ENCODE measurements at regions not wholly inside any gene's neighbourhood (a gene's known extent, or its start where the extent isn't known, plus 50 kb on each side); places are given as distances from the start of the nearest gene placed in this dataset.

DNA sequence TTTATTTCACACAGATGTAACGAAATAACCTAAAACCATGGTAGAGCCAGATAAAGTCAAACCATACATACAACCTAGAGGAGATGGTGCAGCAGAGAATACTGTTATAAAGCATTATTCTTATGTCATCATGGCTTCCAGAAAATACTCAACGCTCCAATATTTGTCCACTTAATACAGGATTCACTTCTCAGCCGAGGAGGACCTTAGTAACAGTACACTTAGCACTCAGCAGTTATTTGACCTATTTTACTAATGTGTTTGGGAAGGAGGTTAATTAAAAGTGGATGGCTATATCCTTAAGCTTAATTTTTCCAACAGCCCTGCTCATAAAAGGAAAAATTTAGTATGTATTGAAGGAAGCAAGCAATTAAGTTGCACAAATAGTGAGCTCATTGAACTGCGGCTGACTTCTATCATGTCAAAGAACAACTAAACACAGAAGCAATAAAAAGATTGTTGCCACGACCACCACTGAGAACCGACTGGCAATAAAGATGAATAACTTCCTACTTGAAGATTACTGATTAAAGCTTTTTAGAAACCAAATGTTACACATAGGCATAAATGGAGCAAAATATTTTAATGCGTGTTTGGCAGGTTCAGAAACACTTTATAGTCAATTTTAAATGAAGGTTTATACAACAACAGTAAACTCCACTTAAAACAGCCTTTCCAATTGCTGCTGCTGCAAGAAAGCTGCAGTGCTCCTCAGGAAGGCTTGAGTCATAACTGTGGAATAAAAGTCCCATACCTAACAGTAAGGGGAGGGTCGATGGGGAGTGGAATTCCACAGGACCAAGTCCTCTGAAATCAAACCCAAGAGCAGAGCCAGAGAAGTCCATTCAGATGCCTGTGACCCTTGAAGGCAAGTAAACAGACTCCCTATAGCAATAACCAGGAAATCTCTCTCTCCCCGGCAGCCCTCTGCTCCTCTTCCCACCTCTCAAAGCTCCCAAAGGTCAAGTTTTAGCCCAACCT, 218.9 kb upstream of the CDKN3 start:
- DNase-seq, result no peak

DNA sequence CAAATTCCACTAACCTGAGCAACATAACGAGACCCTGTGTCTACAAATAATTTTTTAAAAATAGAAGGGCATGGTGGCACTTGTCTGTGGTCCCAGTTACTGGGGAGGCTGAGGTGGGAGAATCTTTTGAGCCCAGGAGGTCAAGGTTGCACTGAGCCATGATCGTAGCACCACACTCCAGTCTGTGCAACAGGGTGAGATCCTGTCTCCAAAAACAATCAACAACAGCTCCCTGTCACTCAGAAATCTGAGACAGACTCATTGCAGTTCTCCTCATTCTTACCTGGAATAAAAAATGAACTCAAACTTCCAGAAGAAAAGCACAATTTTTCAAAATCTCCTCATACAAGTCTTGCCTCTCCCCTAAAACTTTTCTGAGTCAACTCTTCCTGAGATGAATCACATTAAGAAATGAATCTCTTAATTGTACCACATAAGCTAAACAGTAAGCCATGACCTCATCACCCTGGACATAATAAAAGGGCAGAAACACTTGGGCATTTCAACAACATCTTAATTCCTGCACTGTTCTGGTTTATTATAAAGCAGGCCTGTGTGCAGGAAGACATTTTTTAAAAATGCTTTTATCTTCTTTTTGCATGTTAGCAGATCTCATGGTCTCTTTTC, 214.3 kb upstream of the CDKN3 start:
- DNase-seq, result no peak

DNA sequence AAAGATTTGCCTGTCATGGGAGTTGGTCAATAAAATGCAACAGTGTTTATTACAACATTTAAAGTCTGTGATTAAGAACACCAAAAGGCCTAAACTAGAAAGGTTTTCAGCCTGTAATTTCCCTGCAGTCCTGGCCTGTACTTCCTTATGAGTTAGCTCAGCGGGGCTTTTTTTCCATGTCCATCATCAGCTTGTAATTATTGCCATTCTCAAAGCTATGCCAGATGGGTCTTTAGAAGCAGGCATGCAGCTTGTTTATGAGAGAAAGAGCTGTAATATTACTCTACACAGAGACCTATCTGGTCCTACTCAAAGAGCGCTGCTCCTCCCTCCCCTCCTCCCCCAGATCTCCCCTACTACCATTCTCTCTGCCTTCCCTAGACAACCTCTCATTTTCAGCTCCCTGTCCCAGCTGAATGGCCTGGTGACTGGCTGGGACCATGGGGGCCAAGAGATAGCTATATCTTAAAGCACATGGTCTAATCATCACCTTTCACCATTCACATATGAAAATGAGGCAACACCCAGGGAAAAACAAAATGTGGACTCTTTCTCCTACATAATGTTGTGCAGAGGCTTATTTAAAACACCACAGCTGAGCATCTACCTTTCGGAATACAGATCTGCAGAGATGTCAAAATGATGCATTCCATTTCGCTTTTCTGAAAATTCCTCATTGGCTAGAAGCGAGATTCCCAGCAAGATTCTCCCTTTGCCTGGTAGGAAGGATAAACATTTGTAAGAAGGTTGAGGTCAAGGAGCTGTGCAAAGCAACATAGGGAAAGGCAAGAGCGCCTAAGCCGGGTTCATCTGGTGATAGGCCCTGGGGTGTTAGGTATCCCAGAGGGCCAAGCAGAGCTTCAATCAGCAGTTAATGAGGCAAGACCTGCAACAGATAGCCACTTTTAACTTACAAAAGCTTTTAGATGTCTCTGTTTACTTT, 209.7 kb upstream of the CDKN3 start:
- no peak for DNase-seq

DNA sequence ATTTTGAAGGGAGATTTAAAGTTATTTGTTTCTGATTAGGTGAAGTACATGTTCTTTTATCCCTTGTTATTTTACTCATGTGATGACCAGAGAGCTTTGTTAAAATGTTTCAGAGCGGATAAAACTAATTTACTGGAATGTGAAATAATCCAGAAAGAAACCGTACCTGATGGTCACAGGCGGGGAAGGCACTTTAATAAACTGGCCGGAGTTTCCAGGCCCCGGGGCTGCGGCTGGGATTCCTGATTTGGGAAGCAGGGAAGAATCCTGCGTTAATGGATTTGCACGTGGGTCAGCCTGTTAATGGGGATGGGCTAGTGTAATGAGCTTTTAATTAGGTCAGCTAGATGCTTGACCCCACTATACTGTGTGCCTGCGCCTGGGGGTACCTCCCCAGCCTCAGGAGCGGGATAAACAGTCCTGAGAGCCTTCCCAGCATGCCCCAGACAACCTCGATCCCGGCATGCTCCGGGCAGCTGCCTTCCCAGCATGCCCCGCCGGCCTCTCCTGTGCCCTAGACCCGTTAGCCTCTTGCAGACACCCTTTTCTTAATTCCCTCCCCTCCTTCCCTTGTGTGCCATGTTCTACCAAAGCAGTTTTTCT, 208.6 kb upstream of the CDKN3 start:
- no peak for DNase-seq

DNA sequence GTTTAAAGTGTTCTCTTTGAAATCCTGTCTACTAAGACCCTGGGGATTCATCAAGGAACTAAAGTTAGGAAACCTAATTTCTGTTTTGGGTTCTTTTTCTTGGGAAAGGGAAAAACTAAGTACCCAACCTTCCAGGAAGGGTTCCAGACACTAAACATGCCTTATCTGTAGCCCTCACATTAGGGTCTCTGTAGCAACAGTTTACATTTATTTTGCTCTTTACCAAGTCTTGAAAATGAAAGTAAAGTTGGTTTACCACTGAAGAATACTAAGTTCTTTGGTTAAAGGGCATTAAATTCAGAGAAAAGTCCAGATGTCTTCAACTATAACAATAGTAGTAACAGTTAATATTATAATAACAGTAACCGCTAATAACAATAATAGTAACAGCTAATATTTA, 207.5 kb upstream of the CDKN3 start:
- no peak for DNase-seq

DNA sequence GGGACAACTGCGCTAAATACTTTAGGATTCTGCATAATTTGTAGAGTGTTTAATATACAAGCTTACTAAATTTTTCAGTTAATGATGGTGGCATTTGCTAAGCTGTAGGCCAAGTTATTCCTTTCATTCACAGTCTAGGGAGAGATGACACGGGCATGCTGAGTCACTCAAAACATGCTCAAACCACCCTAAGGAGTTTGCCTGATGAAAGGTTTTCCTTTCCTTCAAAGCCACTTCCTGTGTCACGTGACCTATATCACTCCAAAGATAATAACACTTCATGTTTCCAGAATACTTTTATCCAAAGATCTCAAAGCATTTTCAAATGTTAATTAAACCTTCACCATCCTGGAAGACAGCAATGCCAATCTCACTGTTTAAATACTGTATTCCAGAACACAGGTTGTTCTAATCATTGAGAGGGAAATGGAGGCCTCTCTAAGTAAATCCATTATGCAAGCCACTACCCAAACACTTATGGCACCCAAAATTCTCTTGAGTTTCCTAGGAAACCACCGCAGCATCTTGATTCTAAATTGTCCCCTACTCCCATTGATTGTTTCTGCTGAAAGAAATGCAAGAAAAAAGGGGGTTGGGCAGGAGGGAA, 207.0 kb upstream of the CDKN3 start:
- DNase-seq, result no peak

DNA sequence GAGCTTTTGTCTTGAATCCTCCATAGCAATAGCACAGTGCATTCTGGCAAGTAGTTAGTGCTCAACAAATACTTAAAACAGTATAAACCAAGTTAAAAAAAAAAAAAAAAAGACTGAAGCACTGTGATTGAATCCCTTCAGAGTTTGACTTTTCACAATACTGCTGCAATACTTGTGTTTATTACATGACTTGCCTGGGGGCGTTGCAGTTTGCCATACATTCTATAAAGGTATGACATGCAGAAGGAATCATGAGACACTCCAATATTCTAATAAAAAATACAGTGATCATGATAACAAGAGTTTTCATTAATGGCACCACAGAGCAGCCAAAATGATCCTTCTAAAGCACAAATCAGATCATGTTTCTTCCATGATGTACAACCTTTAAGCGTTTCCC, 205.0 kb upstream of the CDKN3 start:
- DNase-seq, result no peak

DNA sequence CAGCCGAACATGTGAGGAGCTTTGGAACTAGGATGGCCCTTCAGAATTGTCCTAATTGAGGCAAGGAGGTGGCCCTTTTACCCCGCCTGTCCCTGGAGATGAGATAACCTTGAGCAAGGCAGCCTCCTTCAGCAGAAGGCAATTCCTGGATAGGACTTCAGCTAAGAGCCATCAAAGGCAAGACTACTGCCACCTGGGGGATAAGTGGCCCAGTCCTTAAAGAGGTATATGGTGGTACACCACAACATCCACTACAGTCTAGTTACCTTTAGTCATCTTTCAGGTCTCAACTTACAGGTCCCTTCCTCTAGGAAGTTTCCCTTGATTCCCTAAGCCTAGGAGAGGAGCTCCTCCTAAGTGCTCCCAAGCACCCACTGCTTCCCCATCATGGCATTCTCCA, 204.2 kb upstream of the CDKN3 start:
- no peak for DNase-seq

DNA sequence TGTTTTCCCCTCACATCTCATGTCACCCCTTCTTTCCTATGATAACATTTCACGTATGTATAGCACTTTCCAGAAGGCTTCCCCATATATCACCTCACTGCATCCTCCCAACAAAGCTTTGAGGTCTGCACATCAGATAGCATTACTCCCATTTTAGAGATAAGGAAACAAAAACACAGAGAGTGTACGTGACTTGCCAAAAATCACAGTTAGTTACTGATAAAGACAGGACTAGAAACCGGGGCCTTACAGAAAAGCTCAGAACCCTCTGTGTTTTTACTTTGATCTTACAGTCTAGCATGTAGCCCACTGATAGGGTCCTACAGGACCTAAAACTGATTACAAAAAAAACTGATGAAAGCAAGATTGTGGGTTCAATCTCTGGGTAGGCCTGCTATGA, 202.9 kb upstream of the CDKN3 start:
- DNase-seq, result no peak

DNA sequence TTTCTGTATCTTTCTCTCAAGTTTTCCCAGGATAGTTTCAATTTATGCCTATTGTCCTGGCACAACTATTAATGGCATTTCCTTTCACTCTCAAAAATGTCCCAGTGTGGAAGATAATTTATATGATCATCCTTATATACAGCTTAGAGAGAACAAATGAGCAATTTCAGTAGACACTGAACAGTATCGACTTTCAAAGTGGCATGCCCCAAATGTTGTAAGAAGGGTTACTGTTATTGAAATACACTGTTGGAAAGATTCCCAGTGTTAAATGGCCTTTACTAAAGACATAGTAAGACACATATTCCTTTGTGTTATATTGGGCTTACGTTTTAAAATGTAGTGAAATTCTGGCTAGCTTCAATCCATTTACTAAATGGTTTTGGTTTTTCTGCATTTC, 202.3 kb upstream of the CDKN3 start:
- no peak for DNase-seq

DNA sequence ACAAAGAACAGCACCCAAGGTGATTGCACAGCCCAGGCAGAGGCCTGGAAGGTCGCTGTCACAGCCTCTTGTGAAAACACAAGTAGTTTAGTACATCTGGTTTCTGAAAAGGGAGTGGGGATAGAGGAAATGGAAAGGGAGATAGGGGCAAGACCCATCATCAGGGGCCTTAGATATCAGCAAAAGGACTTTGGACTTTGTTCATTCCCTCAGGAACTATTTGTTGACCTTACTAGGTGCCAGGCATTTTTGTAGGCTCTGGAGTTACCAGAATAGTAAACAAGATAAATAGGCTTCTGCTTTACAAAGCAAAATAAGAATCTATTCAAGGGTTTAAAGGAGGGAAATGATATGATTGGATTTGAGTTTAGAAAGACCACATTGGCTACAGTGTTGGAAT, 199.4 kb upstream of the CDKN3 start:
- no peak for DNase-seq

DNA sequence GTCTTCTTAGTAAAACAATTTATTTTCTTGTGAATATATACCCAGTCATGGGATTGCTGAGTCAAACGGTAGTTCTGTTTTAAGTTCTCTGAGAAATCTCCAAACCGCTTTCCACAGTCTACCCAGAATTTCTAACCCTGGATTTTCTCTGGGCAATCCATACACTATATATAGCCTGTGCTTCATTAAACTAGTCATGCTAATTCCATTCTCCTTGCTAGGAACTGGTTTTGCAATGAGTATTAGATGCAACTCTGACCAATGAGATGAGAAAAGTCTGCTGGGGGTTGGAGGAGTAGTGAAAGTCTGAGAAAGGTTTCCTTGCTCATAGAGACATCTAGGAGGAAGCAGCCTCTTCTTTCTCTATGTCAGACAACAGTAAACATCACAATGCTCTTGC, 196.1 kb upstream of the CDKN3 start:
- DNase-seq, result no peak

DNA sequence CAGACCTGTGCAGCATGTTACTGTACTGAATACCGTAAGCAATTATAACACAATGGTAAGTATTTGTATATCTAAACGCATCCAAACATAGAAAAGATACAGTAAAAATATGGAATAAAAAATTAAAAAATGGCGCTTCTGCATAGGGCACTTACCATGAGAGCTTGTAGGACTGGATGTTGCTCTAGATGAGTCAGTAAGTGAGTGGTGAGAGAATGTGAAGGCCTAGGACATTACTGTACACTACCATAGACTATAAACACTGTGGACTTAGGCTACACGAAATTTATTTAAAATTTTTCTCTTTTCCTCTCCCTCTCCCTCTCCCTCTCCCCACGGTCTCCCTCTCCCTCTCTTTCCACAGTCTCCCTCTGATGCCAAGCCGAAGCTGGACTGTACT, 194.5 kb upstream of the CDKN3 start:
- no peak for DNase-seq

DNA sequence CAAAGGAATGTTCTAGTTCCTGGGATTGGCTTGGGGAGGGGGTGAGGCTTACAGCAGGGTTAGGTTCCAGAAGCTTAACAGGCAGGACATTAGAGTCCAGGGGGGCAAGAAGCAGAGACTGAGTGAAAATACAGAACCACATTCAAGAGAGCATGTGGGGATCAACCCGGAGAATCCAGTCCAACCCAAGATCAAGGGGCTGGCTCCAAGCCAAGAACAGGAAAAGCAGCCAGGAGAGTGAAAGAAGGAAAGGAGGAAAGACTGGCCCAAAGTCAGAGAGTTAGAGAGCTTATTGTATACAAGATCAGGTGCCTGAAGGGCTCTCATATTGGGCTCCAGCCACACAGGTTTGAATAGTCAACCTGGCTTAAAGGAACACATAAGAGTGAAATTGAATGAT, 190.3 kb upstream of the CDKN3 start:
- no peak for DNase-seq

DNA sequence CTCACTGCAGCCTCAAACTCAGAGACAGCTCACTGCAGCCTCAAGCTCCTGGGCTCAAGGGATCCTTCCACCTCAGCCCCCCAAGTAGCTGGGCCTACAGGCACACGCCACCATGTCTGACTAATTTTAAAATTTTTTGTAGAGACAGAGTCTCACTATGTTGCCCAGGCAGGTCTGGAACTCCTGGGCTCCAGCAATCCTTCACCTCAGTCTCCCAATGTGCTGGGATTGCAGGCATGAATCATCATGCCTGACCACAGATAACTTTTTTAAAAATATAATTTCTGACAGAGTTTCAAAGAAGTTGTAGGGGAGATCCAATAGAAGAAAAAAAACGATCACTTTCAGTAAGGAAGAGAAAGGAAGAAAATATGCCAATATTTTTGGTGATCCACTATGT, 189.7 kb upstream of the CDKN3 start:
- DNase-seq, result no peak

DNA sequence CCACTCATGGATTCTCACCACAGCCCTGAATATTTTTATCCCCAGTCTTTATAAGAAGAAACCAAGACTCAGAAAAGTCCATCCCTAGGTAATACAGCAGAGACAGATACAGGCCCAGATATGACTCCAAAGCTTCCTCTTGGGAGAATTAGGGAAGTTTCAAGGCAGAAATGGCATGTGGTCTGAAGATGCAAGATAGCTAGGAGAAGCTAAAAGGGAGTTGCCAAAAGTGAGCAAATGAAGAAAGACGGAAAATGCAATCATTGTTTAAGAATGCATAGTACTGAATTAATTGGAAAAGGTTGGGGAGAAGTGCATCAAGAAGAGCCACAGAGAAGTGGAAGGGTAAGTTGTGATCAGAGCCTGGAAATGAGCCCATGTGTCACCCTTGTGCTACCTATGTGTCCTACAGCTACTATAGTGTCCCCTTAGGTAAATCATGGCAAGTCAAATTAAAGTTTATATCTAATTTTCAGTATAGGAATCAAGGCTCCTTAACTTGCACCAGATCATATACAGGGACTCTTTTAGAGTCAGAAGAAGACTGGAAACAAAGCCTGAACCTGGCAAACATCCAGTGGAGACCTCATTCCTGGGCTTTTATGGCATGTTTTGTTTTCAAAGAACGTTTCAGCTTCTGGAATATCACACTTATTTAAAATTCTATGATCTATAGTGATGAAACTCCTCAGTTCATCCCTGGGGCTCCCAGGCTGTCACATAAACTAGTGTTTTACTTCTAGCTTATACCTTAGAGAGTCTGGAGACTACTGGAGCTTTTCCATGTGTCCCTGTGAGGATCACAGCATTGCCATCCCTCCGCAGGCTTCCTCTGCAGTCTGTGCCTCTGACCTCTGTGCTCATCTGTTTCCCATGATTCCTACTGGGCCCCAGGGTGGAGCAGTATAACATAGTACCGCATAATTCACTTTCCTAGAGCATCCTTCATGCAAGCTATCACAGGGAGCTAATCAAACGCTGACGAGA, 189.0 kb upstream of the CDKN3 start:
- no peak for DNase-seq

DNA sequence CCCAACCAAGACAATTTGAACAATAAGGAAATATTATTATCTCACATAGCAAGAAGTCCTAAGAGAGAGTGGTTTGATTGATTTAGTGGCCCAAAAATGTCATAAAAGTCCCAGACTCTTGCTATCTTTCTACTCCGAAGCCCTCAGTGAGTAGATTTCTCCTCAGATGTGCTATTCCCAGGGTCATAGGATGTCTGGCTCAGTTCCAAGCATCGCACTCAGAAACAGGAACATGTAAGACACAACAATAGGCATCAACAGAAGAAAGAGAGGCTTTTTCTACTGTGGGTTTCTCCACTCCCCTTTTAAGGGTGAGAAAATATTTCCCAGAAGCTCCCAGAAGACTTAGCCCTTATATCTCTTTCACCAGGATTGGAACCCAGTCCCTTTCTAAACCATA, 188.1 kb upstream of the CDKN3 start:
- no peak for DNase-seq

DNA sequence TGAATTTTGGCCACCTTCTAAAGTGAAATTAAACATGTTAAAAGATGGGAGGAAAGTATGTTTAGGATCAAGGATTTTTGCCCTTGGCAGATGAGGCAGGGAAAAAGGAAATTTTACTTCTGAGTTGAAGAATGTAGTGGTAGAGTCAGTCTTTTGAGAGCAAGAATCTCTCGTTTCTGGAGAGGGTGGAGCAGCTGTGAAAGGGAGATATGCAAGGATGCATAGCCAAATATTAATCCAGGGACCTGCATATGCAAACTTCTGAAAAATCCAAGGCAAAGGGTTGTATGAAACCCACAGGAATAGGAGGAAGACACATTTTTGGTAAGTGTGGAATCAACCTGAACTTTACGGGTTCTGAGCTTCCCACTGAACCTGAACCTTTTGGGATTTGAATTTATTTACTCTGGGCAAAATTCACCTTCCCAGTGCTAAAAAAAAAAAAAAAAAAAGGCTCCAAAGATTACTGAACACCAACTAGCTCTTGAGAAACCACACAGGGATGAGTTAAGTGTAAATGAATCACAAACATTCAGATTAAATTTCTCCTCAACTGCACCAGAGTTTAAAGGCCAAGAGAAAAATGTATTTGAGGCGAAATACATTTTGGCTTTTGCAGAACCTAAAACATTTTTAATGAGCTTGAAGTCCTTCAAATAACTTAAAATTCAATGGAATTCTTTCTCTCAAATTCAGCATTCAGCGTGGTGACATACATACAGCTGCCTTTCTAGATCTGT, 187.1 kb upstream of the CDKN3 start:
- no peak for DNase-seq

DNA sequence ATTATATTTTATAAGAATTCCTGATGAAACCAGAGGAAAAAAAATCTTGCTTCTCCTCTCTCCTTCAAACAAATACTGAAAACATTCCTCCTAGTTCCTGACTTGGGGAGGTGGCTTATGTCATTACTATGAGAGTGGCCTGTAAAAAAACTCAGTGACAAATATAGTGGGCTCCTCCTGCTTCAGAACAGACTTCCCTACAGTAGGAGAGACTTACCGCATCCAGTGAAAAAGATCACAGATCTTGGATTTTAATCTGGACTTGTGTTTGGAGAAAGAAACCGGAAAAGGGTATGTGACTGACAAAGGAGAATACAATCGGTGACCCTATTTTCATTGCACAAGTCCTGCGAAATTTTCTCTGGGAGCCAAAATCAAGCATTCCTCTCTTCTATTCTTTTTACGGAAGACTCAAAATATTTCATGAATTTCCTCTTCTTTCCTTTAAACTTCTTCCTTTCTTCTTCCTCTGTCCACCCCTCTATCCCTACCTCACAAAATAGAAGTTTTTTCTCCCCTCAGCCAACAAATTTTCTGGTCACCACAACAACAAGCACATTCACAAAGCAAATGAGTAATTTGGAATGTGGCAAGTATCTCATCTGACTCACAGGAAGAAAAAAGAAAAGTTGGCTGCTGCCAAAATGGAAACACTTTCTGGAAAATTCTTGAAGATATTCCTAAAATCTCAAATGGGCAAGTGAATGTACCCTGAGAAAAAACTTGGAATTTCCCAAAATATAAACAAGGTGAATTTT, 185.1 kb upstream of the CDKN3 start:
- no peak for DNase-seq

DNA sequence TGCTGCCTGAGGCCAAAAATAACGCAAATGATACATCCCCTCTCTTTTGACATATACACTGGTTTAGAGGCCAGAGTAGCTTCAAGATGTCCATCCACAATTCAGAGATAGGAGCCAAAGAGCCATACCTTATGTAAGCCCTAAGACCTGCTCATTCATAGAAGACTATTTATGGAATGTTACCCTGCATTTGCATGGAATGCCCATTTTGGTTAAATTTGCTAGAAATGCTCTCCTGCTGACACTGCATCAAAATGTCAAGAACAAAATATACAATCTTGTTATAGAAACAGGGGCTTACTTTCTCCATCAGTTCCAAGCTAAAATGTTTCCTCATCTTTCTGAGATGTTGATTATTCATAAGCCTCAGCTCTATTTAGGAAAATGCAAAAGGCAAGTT, 183.3 kb upstream of the CDKN3 start:
- no peak for DNase-seq
